Activated CD4-positive, alpha-beta T cell treated with anti-CD3 and anti-CD28 coated beads, Interleukin-2, Interleukin-4, amounts not matched to agents 100 ng/mL and 50 ng/mL, durations not matched to agents 16 hours and 8 hours (primary cell): ENCODE measurements at regions not wholly inside any gene's neighbourhood (a gene's known extent, or its start where the extent isn't known, plus 50 kb on each side); places are given as distances from the start of the nearest gene placed in this dataset.

ENCODE experiments used
- DNase-seq: peaks from one replicate; pipeline ENCODE4 v3.0.0-alpha.2; 2020; ENCODE audit warnings: low spot score

DNA sequence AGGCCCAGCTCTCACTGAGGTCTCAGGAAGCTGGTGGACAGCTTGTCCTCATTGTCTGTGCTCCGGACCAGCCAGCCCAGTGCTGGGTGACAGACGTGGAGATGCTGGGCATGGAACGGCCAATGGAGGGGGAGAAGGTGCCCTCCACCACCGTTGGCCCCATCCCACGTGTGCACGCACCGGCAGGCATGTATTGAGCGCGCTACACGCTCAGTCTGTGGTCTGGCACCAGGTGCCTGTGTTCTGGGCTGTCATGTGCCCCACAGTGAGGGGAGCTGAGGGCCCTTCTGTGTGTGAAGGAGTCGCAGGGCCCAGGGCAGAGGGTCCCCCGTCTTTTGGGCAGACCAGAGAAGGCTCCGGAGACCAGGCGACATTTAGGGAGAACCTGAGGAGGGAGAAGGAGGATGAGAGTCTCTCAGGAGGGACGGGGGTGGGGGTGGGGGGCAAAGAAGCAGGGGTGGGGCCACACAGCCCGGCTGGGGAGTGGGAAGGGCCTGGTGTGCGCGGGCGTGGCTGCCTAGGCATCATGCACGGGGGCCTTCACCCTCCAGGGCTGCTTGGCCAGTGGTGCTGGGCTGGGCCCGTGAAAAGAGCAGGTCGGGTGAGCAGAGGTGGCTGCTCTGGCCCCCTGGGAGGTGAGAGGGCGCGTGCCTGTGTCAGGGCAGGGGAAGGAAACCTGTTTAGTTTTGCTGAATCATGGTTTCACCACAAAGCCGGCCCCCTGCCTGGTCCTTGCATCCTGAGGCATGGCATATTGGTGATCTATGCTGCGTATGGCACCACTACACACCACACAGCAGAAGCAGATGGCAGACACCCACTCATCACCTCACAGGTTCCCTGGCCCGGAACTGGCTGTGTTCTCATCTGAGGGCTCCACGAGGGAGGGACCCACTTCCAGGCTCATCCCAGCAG is 86.7 kb upstream of the TTC34 start:
- DNase-seq, result no peak

GRCh38 chr1:2890221-2890850 is 88.8 kb upstream of the TTC34 start:
- no peak for DNase-seq

DNA sequence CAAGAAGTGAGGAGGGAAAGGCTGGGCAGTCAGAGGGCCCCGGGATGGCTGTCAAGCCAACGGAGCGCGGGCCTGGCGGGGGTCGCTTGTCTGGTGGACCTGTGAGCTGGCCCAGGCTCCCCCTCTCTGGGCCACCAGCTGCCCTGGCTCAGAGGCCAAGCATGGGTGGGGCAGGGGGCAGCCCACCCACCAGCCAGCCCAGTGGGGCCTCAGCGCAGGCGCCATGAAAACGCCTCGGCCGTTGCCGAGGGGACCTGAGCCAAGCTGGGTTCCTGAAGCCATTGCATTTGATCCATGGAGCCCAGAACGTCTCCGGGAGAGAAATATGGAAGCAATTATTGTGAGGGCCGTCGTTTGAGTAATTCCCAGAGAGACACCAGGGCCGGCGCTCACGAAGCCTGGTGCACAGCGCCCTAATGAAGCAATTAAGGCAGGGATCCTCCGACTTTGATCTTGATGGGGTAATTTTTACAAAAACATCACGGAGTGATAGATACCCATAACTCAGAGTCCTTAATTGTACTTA is 90.5 kb upstream of the TTC34 start:
- no peak for DNase-seq

- DNase-seq, result no peak
Measured at GRCh38 chr1:2893473-2894120, 92.1 kb upstream of the TTC34 start.

- no peak for DNase-seq
Measured at GRCh38 chr1:2894381-2895041, 93.0 kb upstream of the TTC34 start.

DNA sequence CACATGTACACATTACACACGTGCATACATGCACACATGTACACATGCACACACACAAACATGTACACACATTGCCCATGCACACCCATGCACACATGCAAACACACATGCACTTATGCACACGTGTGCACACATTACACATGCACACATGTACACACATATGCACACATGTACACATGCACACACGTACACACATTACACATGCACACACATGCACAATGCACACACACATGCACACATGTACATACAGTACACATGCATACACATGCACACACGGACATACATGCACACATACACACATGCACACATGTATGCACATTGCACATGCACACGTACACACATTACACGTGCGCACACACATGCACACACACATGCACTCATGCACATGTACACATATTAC is 95.3 kb upstream of the TTC34 start:
- no peak for DNase-seq

- DNase-seq, result no peak
Measured at GRCh38 chr1:2903226-2903625, 101.7 kb upstream of the TTC34 start.

- DNase-seq, result no peak
Measured at GRCh38 chr1:2904191-2904590, 102.7 kb upstream of the TTC34 start.

- DNase-seq, result no peak
Measured at GRCh38 chr1:2905356-2905755, 103.9 kb upstream of the TTC34 start.

DNA sequence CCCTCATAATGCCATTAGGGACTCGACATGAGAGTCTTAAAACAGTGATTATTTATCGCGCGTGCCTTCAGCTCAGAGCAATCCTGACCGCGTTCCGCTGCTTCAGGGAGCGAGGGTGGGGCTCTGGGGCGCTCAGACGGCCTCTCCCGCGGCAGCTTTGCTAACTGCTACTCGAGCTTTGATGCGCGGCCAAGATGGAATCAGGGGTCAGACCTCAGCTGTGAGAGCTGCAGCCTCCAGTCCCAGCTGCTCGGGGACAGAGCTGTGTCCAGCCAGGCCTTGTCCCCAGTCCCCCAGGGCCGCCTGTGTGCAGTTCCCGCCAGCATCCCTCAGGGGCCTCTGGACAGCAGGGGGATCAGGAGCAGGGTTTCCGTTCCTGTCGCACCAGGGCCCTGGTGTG is 104.6 kb upstream of the TTC34 start:
- no peak for DNase-seq

DNA sequence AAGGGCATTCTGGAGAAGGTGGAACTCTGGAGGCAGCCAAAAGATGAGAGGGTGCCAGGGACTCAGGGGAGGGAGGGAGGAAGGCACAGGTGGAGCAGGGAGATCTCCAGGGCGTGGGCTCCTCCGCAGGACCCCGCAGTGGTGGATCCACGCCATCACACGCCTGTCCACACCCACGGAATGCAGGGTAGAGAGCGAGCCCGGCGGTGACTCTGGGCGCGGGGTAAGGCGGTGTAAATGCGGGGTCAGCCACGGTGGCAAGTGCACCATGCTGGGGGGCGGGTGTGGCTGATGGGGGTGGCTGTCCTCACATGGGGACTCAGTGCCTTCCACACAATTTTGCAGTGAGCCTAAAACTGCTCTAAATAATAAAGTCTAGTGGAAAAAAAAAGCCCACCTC is 105.1 kb upstream of the TTC34 start:
- DNase-seq, result no peak

DNA sequence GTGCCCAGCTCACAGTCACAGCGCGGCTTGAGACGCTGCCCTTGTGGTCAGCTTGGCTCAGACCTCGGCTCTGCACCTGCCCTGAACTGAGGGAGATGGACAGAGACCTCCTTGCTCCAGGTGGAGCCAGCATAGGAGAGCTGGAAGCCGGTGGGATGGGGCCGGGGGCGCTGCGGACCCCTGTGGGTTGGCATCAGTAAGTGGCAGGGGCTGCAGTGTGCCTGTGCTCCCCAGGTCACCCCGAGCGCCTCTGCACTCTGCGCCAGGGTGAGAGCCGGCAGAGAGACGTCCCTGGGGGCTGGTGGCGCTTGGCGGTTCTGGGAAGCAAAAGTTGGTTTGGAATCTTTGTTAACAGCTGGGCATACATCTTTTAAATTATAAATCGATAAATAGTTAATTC is 105.6 kb upstream of the TTC34 start:
- no peak for DNase-seq

GRCh38 chr1:2908081-2908480 is 106.6 kb upstream of the TTC34 start:
- DNase-seq, result no peak

DNA sequence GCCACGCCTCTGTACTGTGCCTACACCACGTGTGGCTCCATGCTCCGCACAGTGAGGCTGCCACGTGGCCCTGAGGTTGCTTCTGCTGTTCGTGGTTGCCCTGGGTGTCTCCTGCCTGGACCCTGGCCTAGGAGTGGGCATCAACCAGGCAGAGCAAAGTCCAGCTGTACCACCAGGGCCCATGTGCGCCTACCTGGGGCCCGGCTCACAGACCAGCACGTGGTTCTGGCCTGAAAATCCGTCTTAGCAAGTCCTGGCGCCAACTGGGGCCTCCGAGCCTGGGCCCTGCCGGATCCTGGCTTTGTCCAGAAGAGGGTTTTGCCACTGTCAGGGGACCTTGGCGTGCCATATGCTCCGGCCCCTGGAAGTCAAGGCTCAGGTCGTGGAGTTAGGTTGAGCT is 107.1 kb upstream of the TTC34 start:
- no peak for DNase-seq

DNA sequence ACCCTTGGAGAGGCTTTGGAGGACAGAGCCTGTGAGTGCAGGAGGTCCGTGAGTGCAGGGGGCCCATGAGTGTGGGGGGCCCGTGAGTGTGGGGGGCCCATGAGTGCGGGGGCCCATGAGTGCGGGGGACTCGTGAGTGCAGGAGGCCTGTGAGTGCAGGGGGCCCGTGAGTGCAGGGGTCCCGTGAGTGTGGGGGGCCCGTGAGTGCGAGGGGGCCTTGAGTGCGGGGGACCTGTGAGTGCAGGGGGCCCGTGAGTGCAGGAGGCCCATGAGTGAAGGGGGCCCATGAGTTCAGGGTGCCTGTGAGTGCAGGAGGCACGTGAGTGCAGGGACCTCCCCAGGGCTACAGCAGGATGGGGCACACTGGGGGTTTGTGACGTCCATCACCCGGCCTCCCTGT is 108.3 kb upstream of the TTC34 start:
- no peak for DNase-seq

- no peak for DNase-seq
Measured at GRCh38 chr1:2910211-2910610, 108.7 kb upstream of the TTC34 start.

- DNase-seq, result no peak
Measured at GRCh38 chr1:2911421-2912178, 109.7 kb upstream of the ACTRT2 start.

- DNase-seq, result no peak
Measured at GRCh38 chr1:2912424-2913061, 108.7 kb upstream of the ACTRT2 start.

GRCh38 chr1:2913091-2913490 is 108.2 kb upstream of the ACTRT2 start:
- no peak for DNase-seq

DNA sequence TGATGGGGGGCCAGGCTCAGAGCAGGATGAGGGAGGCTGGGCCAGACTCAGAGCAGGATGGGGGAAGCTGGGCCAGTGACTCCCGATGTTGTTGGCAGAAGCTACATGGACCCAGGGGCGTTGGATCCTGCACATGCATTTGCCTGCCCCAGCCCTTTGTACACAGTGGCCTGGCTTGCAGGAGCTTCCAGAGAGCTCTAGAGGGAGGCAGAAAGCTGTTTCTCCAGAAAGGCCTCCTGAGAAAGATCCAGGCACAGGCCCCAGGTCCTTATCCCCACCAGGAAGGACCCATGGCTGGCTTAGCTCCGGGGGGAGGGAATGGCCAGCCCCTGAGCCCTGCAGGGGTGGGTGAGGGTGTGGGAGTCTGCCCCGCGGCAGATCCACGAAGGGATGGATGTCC is 106.6 kb upstream of the ACTRT2 start:
- DNase-seq, result no peak

- DNase-seq, result no peak
Measured at GRCh38 chr1:2916153-2916552, 105.1 kb upstream of the ACTRT2 start.
